Mesenchymal stem cell (in vitro differentiated cells and primary cell): ENCODE measurements at regions not wholly inside any gene's neighbourhood (a gene's known extent, or its start where the extent isn't known, plus 50 kb on each side); places are given as distances from the start of the nearest gene placed in this dataset.
A peak's percentile ranks its signal among the peaks of the same experiment; 100 is the strongest.

Experiments used
- DNase-seq: peaks from one replicate; pipeline ENCODE4 v3.0.0-alpha.2; 2013
- H2AFZ ChIP-seq: one replicate; pipeline ENCODE4 v1.6.1; 2013; ENCODE audit warnings: low read depth, mild to moderate bottlenecking, control low read depth, inconsistent platforms, low read length, moderate library complexity
- H2AK5ac ChIP-seq: 2 replicates; pipeline ENCODE4 v1.6.1; 2013; ENCODE audit warnings: low read length, moderate library complexity, mild to moderate bottlenecking, inconsistent platforms; ENCODE audit not compliant: severe bottlenecking
- H2BK120ac ChIP-seq: one replicate; pipeline ENCODE4 v1.6.1; 2013; ENCODE audit warnings: low read depth, mild to moderate bottlenecking, inconsistent platforms, low read length, moderate library complexity
- H2BK12ac ChIP-seq, 2 experiments: one replicate each; pipeline ENCODE4 v1.6.1; 2013; ENCODE audit warnings: inconsistent platforms in 2 of 2, low read length in 2 of 2, mild to moderate bottlenecking in 2 of 2, moderate library complexity in 2 of 2, control low read depth in 1 of 2
- H2BK15ac ChIP-seq: one replicate; pipeline ENCODE4 v1.6.1; 2013; ENCODE audit warnings: mild to moderate bottlenecking, low read depth, inconsistent platforms; ENCODE audit not compliant: poor library complexity, severe bottlenecking
- H2BK5ac ChIP-seq: 2 replicates; pipeline ENCODE4 v1.6.1; 2013; ENCODE audit warnings: low read depth, mild to moderate bottlenecking, low read length, control low read depth, inconsistent platforms; ENCODE audit not compliant: poor library complexity, severe bottlenecking
- H3K14ac ChIP-seq, 2 experiments: one replicate each; pipeline ENCODE4 v1.6.1; 2013; ENCODE audit warnings: inconsistent platforms in 2 of 2, low read length in 2 of 2, control low read depth in 1 of 2, mild to moderate bottlenecking in 1 of 2, moderate library complexity in 1 of 2
- H3K18ac ChIP-seq, 2 experiments: one replicate each; pipeline ENCODE4 v1.6.1; 2013; ENCODE audit warnings: inconsistent platforms in 2 of 2, low read length in 2 of 2, control low read depth in 1 of 2, low read depth in 1 of 2, mild to moderate bottlenecking in 1 of 2
- H3K23ac ChIP-seq, 2 experiments: one replicate each; pipeline ENCODE4 v1.6.1; 2013; ENCODE audit warnings: inconsistent platforms in 2 of 2, low read length in 2 of 2, mild to moderate bottlenecking in 2 of 2, moderate library complexity in 2 of 2, control low read depth in 1 of 2
- H3K27ac ChIP-seq: 2 replicates; pipeline ENCODE4 v1.5.1; 2013; ENCODE audit warnings: mild to moderate bottlenecking, moderate library complexity, low read length, control low read depth, inconsistent platforms; ENCODE audit not compliant: poor library complexity, severe bottlenecking
- H3K27me3 ChIP-seq, 2 experiments: 2 replicates each; pipeline versions ENCODE4 v1.6.1 to v1.7.0; 2013; ENCODE audit warnings: low read length in 2 of 2, mild to moderate bottlenecking in 2 of 2, moderate library complexity in 2 of 2, control low read depth in 1 of 2, inconsistent platforms in 1 of 2; ENCODE audit not compliant: control insufficient read depth in 1 of 2, insufficient read depth in 1 of 2
- H3K36me3 ChIP-seq, 2 experiments: 2 replicates each; pipeline versions ENCODE4 v1.6.1 to v1.7.0; 2013; ENCODE audit warnings: low read length in 2 of 2, control low read depth in 1 of 2, inconsistent platforms in 1 of 2, low read depth in 1 of 2, mild to moderate bottlenecking in 1 of 2; ENCODE audit not compliant: insufficient read depth in 2 of 2, control insufficient read depth in 1 of 2
- H3K4ac ChIP-seq, 2 experiments: one replicate each; pipeline ENCODE4 v1.6.1; 2013; ENCODE audit warnings: inconsistent platforms in 2 of 2, low read length in 2 of 2, mild to moderate bottlenecking in 2 of 2, moderate library complexity in 2 of 2, control low read depth in 1 of 2, low read depth in 1 of 2
- H3K4me1 ChIP-seq: 2 replicates; pipeline ENCODE4 v1.6.1; 2013; ENCODE audit warnings: low read depth, low read length, control low read depth; ENCODE audit not compliant: control insufficient read depth, insufficient read depth
- H3K4me2 ChIP-seq: 2 replicates; pipeline ENCODE4 v1.6.1; 2013; ENCODE audit warnings: low read length, mild to moderate bottlenecking, inconsistent platforms; ENCODE audit not compliant: poor library complexity, severe bottlenecking
- H3K4me3 ChIP-seq, 2 experiments: 2 replicates each; pipeline versions ENCODE4 v1.5.1 to v1.7.0; 2013; ENCODE audit warnings: low read length in 2 of 2, mild to moderate bottlenecking in 2 of 2, control low read depth in 1 of 2, low read depth in 1 of 2; ENCODE audit not compliant: insufficient read depth in 1 of 2
- H3K79me1 ChIP-seq: replicated peaks from 2 replicates; pipeline ENCODE4 v1.6.1; 2013; ENCODE audit warnings: mild to moderate bottlenecking, control low read depth, low read length, inconsistent platforms; ENCODE audit not compliant: poor library complexity, severe bottlenecking
- H3K9ac ChIP-seq: 2 replicates; pipeline ENCODE4 v1.7.0; 2013; ENCODE audit warnings: mild to moderate bottlenecking, low read length, moderate library complexity
- H3K9me3 ChIP-seq: 2 replicates; pipeline ENCODE4 v1.7.0; 2013; ENCODE audit warnings: mild to moderate bottlenecking, low read length; ENCODE audit not compliant: control insufficient read depth
- H4K8ac ChIP-seq: one replicate; pipeline ENCODE4 v1.6.1; 2013; ENCODE audit warnings: inconsistent platforms, mild to moderate bottlenecking, low read length, moderate library complexity
- H4K91ac ChIP-seq: one replicate; pipeline ENCODE4 v1.6.1; 2013; ENCODE audit warnings: mild to moderate bottlenecking, low read length, inconsistent platforms
- WGBS: methylation state at CpG from one replicate; pipeline ENCODE4 v1.1.7; 2013; ENCODE audit warnings: mixed read lengths; 5-methylcytosine and 5-hydroxymethylcytosine counted together

DNA sequence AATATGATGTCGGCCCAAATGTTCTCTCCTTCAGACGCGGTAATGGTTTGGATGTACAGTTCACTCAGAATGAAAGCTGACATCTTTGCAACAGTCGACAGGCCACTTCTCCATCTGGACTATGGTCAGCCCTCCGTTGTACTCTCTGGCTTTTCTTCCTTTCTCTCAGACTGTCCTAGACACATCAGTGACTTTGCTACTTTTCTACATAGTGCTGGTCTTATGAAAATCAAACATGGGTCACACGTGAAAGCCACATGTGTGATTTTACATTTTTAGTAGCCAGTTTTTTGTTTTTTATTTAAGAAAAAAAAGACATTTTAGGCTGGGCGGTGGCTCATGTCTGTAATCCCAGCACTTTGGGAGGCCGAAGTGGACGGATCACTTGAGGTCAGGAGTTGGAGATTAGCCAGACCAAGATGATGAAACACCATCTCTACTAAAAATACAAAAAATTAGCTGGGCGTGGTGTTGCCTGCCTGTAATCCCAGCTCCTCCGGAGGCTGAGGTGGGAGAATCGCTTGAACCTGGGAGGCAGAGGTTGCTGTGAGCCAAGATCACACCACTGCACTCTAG is 644.1 kb downstream of the KCNJ2 start:
- Histone ChIP-seq H2BK12ac (no peak overlapping the region), H2AK5ac (no peak overlapping the region), H3K9me3 (no peaks in the 10 kb centered on the region), H3K4me2 (no peak overlapping the region), H3K4me3 (no peak overlapping the region), H3K27ac (no peak overlapping the region), H3K27me3 (no peaks in the 10 kb centered on the region), H2BK120ac (no peak overlapping the region), H3K9ac (peak overlapping the region; percentile 29), H2BK5ac (no peak overlapping the region), H3K79me1 (no peaks in the 10 kb centered on the region), H3K23ac (no peak overlapping the region), H3K36me3 (no peaks in the 10 kb centered on the region), H2AFZ (no peak overlapping the region), H3K4ac (no peak overlapping the region), H3K14ac (no peak overlapping the region), H4K8ac (no peak overlapping the region), H2BK15ac (no peak overlapping the region), H3K18ac (no peak overlapping the region), H4K91ac (no peak overlapping the region), H3K4me1 (no peaks in the 10 kb centered on the region)
- DNase-seq = no peak
- 92% methylated on average over 12 of the region's 12 CpGs for WGBS

DNA sequence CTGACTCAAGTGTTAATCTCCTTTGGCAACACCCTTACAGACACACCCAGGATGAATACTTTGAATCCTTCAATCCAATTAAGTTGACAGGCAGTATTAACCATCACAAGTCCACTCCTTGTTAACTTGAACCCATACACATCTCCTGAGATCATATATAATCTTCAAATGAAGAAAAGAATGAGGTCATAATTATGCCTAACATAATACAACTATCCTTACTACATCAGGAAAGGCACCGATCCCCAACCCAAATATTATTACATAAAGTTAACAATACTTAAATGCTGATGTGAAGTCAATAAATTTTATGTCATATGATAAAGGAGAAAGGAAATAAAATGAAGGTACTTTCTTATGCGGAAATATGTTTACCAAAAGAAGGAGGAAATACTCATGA is 649.9 kb downstream of the KCNJ2 start:
- H2AFZ ChIP-seq = no peak overlapping the region
- no peak overlapping the region for H3K14ac ChIP-seq
- H3K9me3 ChIP-seq = peaks cover 3% of the 10 kb centered on the region
- no peaks in the 10 kb centered on the region for H3K4me1 ChIP-seq
- H3K4ac ChIP-seq = no peak overlapping the region
- H3K4me2 ChIP-seq = no peak overlapping the region
- H3K27ac ChIP-seq = no peak overlapping the region
- H2BK15ac ChIP-seq = no peak overlapping the region
- no peak overlapping the region for H3K4me3 ChIP-seq
- no peak overlapping the region for H2BK120ac ChIP-seq
- no peaks in the 10 kb centered on the region for H3K79me1 ChIP-seq
- H3K27me3 ChIP-seq = no peaks in the 10 kb centered on the region
- H4K91ac ChIP-seq = no peak overlapping the region
- H3K23ac ChIP-seq = no peak overlapping the region
- 83% methylated on average over 1 of the region's 2 CpGs for WGBS
- no peak overlapping the region for H2AK5ac ChIP-seq
- H2BK5ac ChIP-seq = no peak overlapping the region
- no peak overlapping the region for H3K9ac ChIP-seq
- no peak overlapping the region for H3K18ac ChIP-seq
- no peak for DNase-seq
- no peak overlapping the region for H4K8ac ChIP-seq
- no peak overlapping the region for H2BK12ac ChIP-seq
- H3K36me3 ChIP-seq = no peaks in the 10 kb centered on the region

DNA sequence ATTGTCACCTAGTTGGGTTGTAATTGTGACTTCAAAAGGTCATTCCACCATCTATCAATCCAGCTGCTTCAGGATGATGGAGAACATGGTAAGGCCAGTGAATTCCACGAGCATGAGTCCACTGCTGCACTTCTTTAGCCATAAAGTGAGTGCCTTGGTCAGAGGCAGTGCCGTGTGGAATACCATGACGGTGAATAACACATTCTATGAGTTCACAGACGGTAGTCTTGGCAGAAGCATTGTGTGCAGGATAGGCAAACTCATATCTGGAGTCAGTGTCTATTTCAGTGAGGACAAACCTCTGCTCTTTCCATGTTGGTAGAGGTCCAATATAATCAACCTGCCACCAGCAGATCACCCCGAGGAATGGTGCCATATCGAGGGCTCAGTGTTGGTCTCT is 650.9 kb downstream of the KCNJ2 start:
- Histone ChIP-seq H3K18ac (no peak overlapping the region), H2AK5ac (no peak overlapping the region), H2BK5ac (no peak overlapping the region), H3K4me1 (no peaks in the 10 kb centered on the region), H3K4me3 (no peak overlapping the region), H2BK120ac (no peak overlapping the region), H4K91ac (no peak overlapping the region), H3K23ac (no peak overlapping the region), H2BK12ac (no peak overlapping the region), H2AFZ (no peak overlapping the region), H3K79me1 (no peaks in the 10 kb centered on the region), H2BK15ac (no peak overlapping the region), H3K36me3 (no peaks in the 10 kb centered on the region), H3K4me2 (no peak overlapping the region), H3K14ac (no peak overlapping the region), H3K27me3 (no peaks in the 10 kb centered on the region), H3K9ac (no peak overlapping the region), H4K8ac (no peak overlapping the region), H3K27ac (no peak overlapping the region), H3K4ac (no peak overlapping the region), H3K9me3 (peaks cover 3% of the 10 kb centered on the region)
- DNase-seq = no peak
- 91% methylated on average over 6 of the region's 6 CpGs for WGBS

DNA sequence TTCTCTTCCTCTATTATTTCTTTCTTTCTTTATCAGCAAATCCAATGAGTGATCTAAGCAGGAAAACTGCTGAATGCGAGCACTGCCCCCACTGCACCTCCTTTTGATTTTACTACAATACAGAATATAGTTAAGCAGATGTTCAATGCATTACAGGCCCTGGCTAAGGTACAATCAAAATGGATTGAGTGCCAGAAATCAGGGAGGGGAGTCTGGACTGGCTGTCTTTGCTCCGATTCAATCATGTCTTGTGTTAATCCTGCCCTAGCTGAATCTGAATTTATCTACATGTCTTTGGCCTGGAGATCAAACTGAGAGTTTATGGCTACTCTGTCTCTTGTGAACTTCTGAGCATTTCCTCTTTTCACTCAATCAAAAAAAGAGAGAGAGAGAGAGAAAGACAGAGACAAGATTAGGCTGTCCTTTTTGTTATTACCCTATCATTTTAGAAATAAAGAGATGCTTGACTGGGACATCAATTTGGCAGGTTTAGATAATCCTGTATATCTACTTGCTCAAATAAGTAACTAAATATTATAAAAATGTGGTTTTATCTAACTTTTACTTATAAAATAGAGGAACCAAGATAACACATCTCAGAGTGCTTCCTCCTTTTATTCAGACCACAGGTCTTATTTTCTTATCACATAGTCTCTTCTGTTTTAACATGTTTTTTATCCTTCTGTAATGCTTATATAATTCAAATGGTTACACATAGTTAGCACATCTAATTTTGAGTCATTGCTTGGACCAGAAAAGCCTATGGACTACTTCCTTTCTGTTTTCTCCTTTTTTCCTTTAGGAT is 656.2 kb downstream of the KCNJ2 start:
- Histone ChIP-seq H3K27me3 (no peaks in the 10 kb centered on the region), H4K8ac (no peak overlapping the region), H3K4me2 (no peak overlapping the region), H3K4me3 (no peak overlapping the region), H2BK5ac (no peak overlapping the region), H3K27ac (no peak overlapping the region), H3K9ac (no peak overlapping the region), H2BK12ac (no peak overlapping the region), H3K79me1 (no peaks in the 10 kb centered on the region), H2BK120ac (no peak overlapping the region), H4K91ac (no peak overlapping the region), H3K18ac (no peak overlapping the region), H3K4ac (no peak overlapping the region), H3K23ac (no peak overlapping the region), H2AFZ (no peak overlapping the region), H3K36me3 (no peaks in the 10 kb centered on the region), H3K9me3 (peaks cover 3% of the 10 kb centered on the region), H3K4me1 (no peaks in the 10 kb centered on the region), H2BK15ac (no peak overlapping the region), H2AK5ac (no peak overlapping the region), H3K14ac (no peak overlapping the region)
- no peak for DNase-seq
- 100% methylated on average over 1 of the region's 2 CpGs for WGBS
